Fibroblast of lung (primary cell): ENCODE measurements at regions not wholly inside any gene's neighbourhood (a gene's known extent, or its start where the extent isn't known, plus 50 kb on each side); places are given as distances from the start of the nearest gene placed in this dataset.
"Not testable (repeated sequence)": the region's sequence is repeated elsewhere in the genome, so short reads cannot be mapped to it uniquely, and the experiment has no call there.

Experiments
- DNase-seq, 2 donors: peaks; one replicate each; pipeline versions ENCODE4 v3.0.0 to v3.0.0-alpha.2; 2010; ENCODE audit warnings: low read depth in 2 of 2
- H2AFZ ChIP-seq: 2 replicates; pipeline ENCODE4 v1.5.1; 2012; ENCODE audit warnings: low read length, control low read depth, inconsistent platforms
- H3K27ac ChIP-seq: 2 replicates; pipeline ENCODE4 v1.5.1; 2011; ENCODE audit warnings: low read length, control low read depth; ENCODE audit not compliant: insufficient read depth
- H3K27me3 ChIP-seq: 2 replicates; pipeline ENCODE4 v1.5.1; 2011; ENCODE audit warnings: mild to moderate bottlenecking, low read length; ENCODE audit not compliant: control insufficient read depth, insufficient read depth
- H3K36me3 ChIP-seq: 2 replicates; pipeline ENCODE4 v1.5.1; 2011; ENCODE audit warnings: low read length; ENCODE audit not compliant: control insufficient read depth, insufficient read depth
- H3K4me1 ChIP-seq: 2 replicates; pipeline ENCODE4 v1.5.1; 2011; ENCODE audit warnings: low read length; ENCODE audit not compliant: control insufficient read depth, insufficient read depth; ENCODE audit errors: extremely low read depth
- H3K4me2 ChIP-seq: 2 replicates; pipeline ENCODE4 v1.5.1; 2011; ENCODE audit warnings: low read length, control low read depth; ENCODE audit not compliant: insufficient read depth; ENCODE audit errors: extremely low read depth
- H3K4me3 ChIP-seq, 4 experiments: fragments of 200-600 bp in 1 of 4; sonication (generic) in 1 of 4; replicated peaks in 1 of 4; 2 replicates each; pipeline ENCODE4 v1.5.1; 2011 to 2016; ENCODE audit warnings: low read length in 4 of 4, low read depth in 3 of 4, mild to moderate bottlenecking in 3 of 4, control low read depth in 2 of 4, inconsistent platforms in 1 of 4, mixed read lengths in 1 of 4; ENCODE audit not compliant: insufficient read depth in 1 of 4; ENCODE audit errors: control extremely low read depth in 1 of 4
- H3K79me2 ChIP-seq: 2 replicates; pipeline ENCODE4 v1.5.1; 2012; ENCODE audit warnings: mild to moderate bottlenecking, low read length, inconsistent platforms; ENCODE audit not compliant: control insufficient read depth, insufficient read depth
- H3K9ac ChIP-seq: 2 replicates; pipeline ENCODE4 v1.5.1; 2011; ENCODE audit warnings: mild to moderate bottlenecking, low read length, control low read depth; ENCODE audit not compliant: insufficient read depth
- H3K9me3 ChIP-seq: 2 replicates; pipeline ENCODE4 v1.5.1; 2012; ENCODE audit warnings: low read depth, low read length; ENCODE audit not compliant: control insufficient read depth, insufficient read depth
- H4K20me1 ChIP-seq: 2 replicates; pipeline ENCODE4 v1.5.1; 2011; ENCODE audit warnings: low read length; ENCODE audit not compliant: control insufficient read depth, insufficient read depth; ENCODE audit errors: extremely low read depth
- EZH2 ChIP-seq: IDR thresholded peaks from 2 replicates; pipeline ENCODE4 v1.5.1; 2012; ENCODE audit warnings: low read length, control low read depth, mild to moderate bottlenecking; ENCODE audit errors: missing control alignments
- TF ChIP-seq, protein P1 (sequence below), 2 donors: IDR thresholded peaks in 1 of 2; conservative IDR thresholded peaks in 1 of 2; 1 replicate in 1 of 2; 2 replicates in 1 of 2; pipeline ENCODE4 v1.5.1; 2011 to 2012; ENCODE audit warnings: low read length in 2 of 2, control low read depth in 1 of 2, inconsistent platforms in 1 of 2, low read depth in 1 of 2, mild to moderate bottlenecking in 1 of 2

DNA sequence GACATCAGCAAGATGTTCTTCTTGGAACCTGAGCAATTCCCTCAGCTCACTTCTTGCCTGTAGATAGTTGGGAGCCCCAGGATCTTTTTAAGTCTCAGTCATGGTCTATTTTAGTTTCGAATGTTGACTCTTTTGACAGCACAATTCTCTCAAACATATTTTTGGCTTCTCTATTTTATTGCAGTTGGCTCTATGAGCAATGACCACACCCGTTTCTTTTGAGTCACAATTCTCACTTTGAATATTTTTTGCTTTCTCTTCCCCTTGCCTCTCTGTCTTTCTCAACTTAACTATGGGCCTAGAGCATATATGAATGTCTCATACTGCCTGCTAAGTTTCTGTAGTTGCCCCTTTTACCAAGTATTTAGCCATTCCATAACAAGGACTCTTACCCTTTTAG, 222.8 kb downstream of the PTN start:
- no peak overlapping the region for H3K9ac ChIP-seq
- no peak overlapping the region for H3K4me2 ChIP-seq
- peak; percentile 6 to 43 for DNase-seq
- TF ChIP-seq EZH2, result no peak
- TF ChIP-seq, protein P1, sequence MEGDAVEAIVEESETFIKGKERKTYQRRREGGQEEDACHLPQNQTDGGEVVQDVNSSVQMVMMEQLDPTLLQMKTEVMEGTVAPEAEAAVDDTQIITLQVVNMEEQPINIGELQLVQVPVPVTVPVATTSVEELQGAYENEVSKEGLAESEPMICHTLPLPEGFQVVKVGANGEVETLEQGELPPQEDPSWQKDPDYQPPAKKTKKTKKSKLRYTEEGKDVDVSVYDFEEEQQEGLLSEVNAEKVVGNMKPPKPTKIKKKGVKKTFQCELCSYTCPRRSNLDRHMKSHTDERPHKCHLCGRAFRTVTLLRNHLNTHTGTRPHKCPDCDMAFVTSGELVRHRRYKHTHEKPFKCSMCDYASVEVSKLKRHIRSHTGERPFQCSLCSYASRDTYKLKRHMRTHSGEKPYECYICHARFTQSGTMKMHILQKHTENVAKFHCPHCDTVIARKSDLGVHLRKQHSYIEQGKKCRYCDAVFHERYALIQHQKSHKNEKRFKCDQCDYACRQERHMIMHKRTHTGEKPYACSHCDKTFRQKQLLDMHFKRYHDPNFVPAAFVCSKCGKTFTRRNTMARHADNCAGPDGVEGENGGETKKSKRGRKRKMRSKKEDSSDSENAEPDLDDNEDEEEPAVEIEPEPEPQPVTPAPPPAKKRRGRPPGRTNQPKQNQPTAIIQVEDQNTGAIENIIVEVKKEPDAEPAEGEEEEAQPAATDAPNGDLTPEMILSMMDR (conservative IDR thresholded peaks at IDR 0.05 in 1 of 2, IDR thresholded peaks at IDR 0.05 in 1 of 2; ENCODE audit: low read depth in 1 of 2, low read length in 2 of 2), result no peak
- no peak overlapping the region for H3K4me3 ChIP-seq
- H3K27ac ChIP-seq, result no peak overlapping the region
- no peaks in the 10 kb centered on the region for H3K27me3 ChIP-seq
- no peaks in the 10 kb centered on the region for H3K4me1 ChIP-seq
- H3K36me3 ChIP-seq, result no peaks in the 10 kb centered on the region
- no peaks in the 10 kb centered on the region for H3K9me3 ChIP-seq
- no peaks in the 10 kb centered on the region for H4K20me1 ChIP-seq
- no peak overlapping the region for H2AFZ ChIP-seq
- H3K79me2 ChIP-seq, result no peaks in the 10 kb centered on the region

GRCh38 chr7:137110535-137110934, 233.0 kb downstream of the PTN start:
- H3K4me1 ChIP-seq, result peaks cover 11% of the 10 kb centered on the region
- H3K4me3 ChIP-seq, result peak overlapping the region in 1 of 4 experiments; percentile 11
- no peak overlapping the region for H3K9ac ChIP-seq
- TF ChIP-seq EZH2, result no peak
- TF ChIP-seq, protein P1 (conservative IDR thresholded peaks at IDR 0.05 in 1 of 2, IDR thresholded peaks at IDR 0.05 in 1 of 2; ENCODE audit: low read depth in 1 of 2, low read length in 2 of 2), result no peak
- H3K36me3 ChIP-seq, result no peaks in the 10 kb centered on the region
- H4K20me1 ChIP-seq, result no peaks in the 10 kb centered on the region
- peak overlapping the region; percentile 7 for H3K4me2 ChIP-seq
- peak overlapping the region; percentile 34 for H3K27ac ChIP-seq
- peak in 1 of 2 donors; percentile 62 for DNase-seq
- H2AFZ ChIP-seq, result no peak overlapping the region
- H3K79me2 ChIP-seq, result no peaks in the 10 kb centered on the region
- H3K9me3 ChIP-seq, result no peaks in the 10 kb centered on the region
- H3K27me3 ChIP-seq, result no peaks in the 10 kb centered on the region

DNA sequence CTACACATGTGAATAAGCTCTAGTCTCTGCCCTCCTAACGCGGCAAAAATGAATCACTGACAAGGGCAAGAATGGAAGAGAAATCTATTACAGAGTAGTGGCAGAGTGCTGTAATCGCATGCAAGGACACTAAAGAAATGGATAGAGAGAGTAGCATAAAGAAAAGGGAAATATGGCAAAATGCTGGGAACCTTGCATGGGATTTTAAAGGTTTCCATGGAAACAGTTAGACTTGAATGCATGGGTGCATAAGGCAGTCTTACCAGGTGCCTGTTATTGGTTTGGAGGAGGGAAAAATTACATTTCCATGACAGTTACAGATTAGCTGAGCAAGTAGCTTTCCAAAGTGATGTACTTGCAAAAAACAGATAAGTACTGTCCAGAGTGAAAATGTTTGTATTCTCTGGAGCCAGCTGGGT, 233.4 kb downstream of the PTN start:
- Histone ChIP-seq H3K36me3 (no peaks in the 10 kb centered on the region), H2AFZ (no peak overlapping the region), H3K9me3 (no peaks in the 10 kb centered on the region), H3K4me2 (peak overlapping the region; percentile 7), H4K20me1 (no peaks in the 10 kb centered on the region), H3K4me3 (no peak overlapping the region), H3K27ac (peak overlapping the region; percentile 34), H3K79me2 (no peaks in the 10 kb centered on the region), H3K9ac (no peak overlapping the region), H3K4me1 (peaks cover 11% of the 10 kb centered on the region), H3K27me3 (no peaks in the 10 kb centered on the region)
- TF ChIP-seq, protein P1 (conservative IDR thresholded peaks at IDR 0.05 in 1 of 2, IDR thresholded peaks at IDR 0.05 in 1 of 2; ENCODE audit: low read depth in 1 of 2, low read length in 2 of 2), result no peak
- no peak for TF ChIP-seq EZH2
- peak; percentile 44 to 46 for DNase-seq

DNA sequence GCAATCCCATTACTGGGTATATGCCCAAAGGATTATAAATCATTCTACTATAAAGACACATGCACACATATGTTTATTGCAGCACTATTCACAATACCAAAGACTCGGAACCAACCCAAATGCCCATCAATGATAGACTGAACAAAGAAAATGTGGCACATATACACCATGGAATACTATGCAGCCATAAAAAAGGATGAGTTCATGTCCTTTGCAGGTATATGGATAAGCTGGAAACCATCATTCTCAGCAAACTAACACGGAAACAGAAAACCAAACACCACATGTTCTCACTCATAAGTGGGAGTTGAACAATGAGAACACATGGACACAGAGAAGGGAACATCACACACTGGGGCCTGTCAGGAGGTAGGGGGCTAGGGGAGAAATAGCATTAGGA, 235.7 kb downstream of the PTN start:
- H3K4me3 ChIP-seq, H3K79me2 ChIP-seq, H3K9ac ChIP-seq, H3K36me3 ChIP-seq, DNase-seq, H3K27ac ChIP-seq, H3K9me3 ChIP-seq, H3K4me2 ChIP-seq, H3K27me3 ChIP-seq, H2AFZ ChIP-seq, H3K4me1 ChIP-seq, H4K20me1 ChIP-seq: not testable (repeated sequence)

DNA sequence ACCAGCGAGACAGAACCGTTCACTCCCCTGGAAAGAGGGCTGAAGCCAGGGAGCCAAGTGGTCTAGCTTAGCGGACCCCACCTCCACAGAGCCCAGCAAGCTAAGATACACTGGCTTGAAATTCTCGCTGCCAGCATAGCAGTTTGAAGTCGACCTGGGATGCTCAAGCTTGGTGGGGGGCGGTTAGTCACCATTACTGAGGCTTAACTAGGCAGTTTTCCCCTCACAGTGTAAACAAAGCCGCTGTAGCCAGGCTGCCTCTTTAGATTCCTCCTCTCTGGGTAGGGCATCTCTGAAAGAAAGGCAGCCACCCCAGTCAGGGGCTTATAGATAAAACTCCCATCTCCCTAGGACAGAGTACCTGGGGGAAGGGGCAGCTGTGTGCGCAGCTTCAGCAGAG, 235.1 kb downstream of the CHRM2 start:
- H3K4me1 ChIP-seq, H3K36me3 ChIP-seq, H3K27ac ChIP-seq, H3K4me2 ChIP-seq, H3K4me3 ChIP-seq, H3K79me2 ChIP-seq, H3K27me3 ChIP-seq, H3K9me3 ChIP-seq, H4K20me1 ChIP-seq, H2AFZ ChIP-seq, H3K9ac ChIP-seq: not testable (repeated sequence)
- peak in 1 of 2 donors; percentile 49 for DNase-seq
